Uterus (tissue), 2 donors: ENCODE measurements at regions not wholly inside any gene's neighbourhood (a gene's known extent, or its start where the extent isn't known, plus 50 kb on each side); places are given as distances from the start of the nearest gene placed in this dataset.

Source experiments
- CTCF ChIP-seq, 4 experiments: fragments of 200-600 bp in 2 of 4; fragments of 450-650 bp in 2 of 4; sonication (generic) in 2 of 4; IDR thresholded peaks; one replicate each; pipeline ENCODE4 v1.5.1; 2016 to 2019; ENCODE audit warnings: antibody characterized with exemption in 4 of 4, mild to moderate bottlenecking in 2 of 4, moderate library complexity in 1 of 4
- POLR2A ChIP-seq, 2 donors: fragments of 450-650 bp; IDR thresholded peaks; one replicate each; pipeline ENCODE4 v1.6.1; 2016; ENCODE audit warnings: antibody characterized with exemption in 2 of 2, mild to moderate bottlenecking in 1 of 2, moderate library complexity in 1 of 2

GRCh38 chr4:19074036-19074435 is 1052.5 kb upstream of the LCORL start:
- TF ChIP-seq CTCF (IDR thresholded peaks at IDR 0.05) (no peak), POLR2A (IDR thresholded peaks at IDR 0.05) (no peak)
